Upper lobe of right lung (tissue), 1 donor: ENCODE measurements at regions not wholly inside any gene's neighbourhood (a gene's known extent, or its start where the extent isn't known, plus 50 kb on each side); places are given as distances from the start of the nearest gene placed in this dataset.

Experiments
- ATAC-seq: fragments of 200-7000 bp; cut with Tn5 transposase; one replicate; pipeline ENCODE4 v1.9.1; 2020; ENCODE audit warnings: mild to moderate bottlenecking, moderate library complexity
- DNase-seq: peaks from one replicate; pipeline ENCODE4 v3.0.0-alpha.2; 2020
- H3K27ac ChIP-seq: fragments of 200-600 bp; one replicate; pipeline ENCODE4 v1.8.0; 2022
- H3K27me3 ChIP-seq: fragments of 200-600 bp; one replicate; pipeline ENCODE4 v1.8.0; 2022; ENCODE audit warnings: mild to moderate bottlenecking
- H3K36me3 ChIP-seq: fragments of 200-600 bp; one replicate; pipeline ENCODE4 v1.8.0; 2022
- H3K4me1 ChIP-seq: fragments of 200-600 bp; one replicate; pipeline ENCODE4 v1.8.0; 2022
- H3K4me3 ChIP-seq: fragments of 200-600 bp; one replicate; pipeline ENCODE4 v1.8.0; 2022; ENCODE audit warnings: mild to moderate bottlenecking
- H3K9me3 ChIP-seq: fragments of 200-600 bp; one replicate; pipeline ENCODE4 v1.8.0; 2022
- CTCF ChIP-seq: fragments of 200-600 bp; IDR thresholded peaks from one replicate; pipeline ENCODE4 v1.8.0; 2022; ENCODE audit warnings: antibody characterized with exemption
- intact Hi-C: fragments of 100-400 bp; cut with DNase I; formaldehyde crosslinking; loops from one replicate; pipeline ENCODE4 v1.11.0; 2022
- donor health status: DM: no; HTN: yes; CAD: no; lungs with severe emphysema.

- no peak overlapping the region for H3K27ac ChIP-seq
- H3K27me3 ChIP-seq = no peaks in the 10 kb centered on the region
- DNase-seq (no peak), ATAC-seq (no peak)
- H3K9me3 ChIP-seq = no peaks in the 10 kb centered on the region
- peaks cover 14% of the 10 kb centered on the region for H3K4me1 ChIP-seq
- H3K36me3 ChIP-seq = no peaks in the 10 kb centered on the region
- H3K4me3 ChIP-seq = no peak overlapping the region
- intact Hi-C loops = no loop called here
- no peak for TF ChIP-seq CTCF
These were observed 143.9 kb upstream of the ITGA6 start for GRCh38 chr2:172283476-172283875.

GRCh38 chr2:172284209-172284608, 143.2 kb upstream of the ITGA6 start:
- DNase-seq (no peak), ATAC-seq (no peak)
- no peaks in the 10 kb centered on the region for H3K9me3 ChIP-seq
- intact Hi-C loops = no loop called here
- no peaks in the 10 kb centered on the region for H3K36me3 ChIP-seq
- H3K4me1 ChIP-seq = peaks cover 14% of the 10 kb centered on the region
- H3K4me3 ChIP-seq = no peak overlapping the region
- no peaks in the 10 kb centered on the region for H3K27me3 ChIP-seq
- no peak overlapping the region for H3K27ac ChIP-seq
- TF ChIP-seq CTCF = no peak

- H3K36me3 ChIP-seq = no peaks in the 10 kb centered on the region
- H3K4me3 ChIP-seq = no peak overlapping the region
- H3K27ac ChIP-seq = peak overlapping the region; percentile 51
- peaks cover 14% of the 10 kb centered on the region for H3K4me1 ChIP-seq
- H3K9me3 ChIP-seq = no peaks in the 10 kb centered on the region
- no peaks in the 10 kb centered on the region for H3K27me3 ChIP-seq
- DNase-seq (no peak), ATAC-seq (peak; percentile 68)
- no peak for TF ChIP-seq CTCF
- intact Hi-C loops = no loop called here
These were observed 142.3 kb upstream of the ITGA6 start for GRCh38 chr2:172285010-172285621.

GRCh38 chr2:172285760-172286159, 141.6 kb upstream of the ITGA6 start:
- H3K4me3 ChIP-seq = no peak overlapping the region
- no peaks in the 10 kb centered on the region for H3K36me3 ChIP-seq
- intact Hi-C loops = no loop called here
- DNase-seq = no peak
- H3K27ac ChIP-seq = peak overlapping the region; percentile 51
- H3K27me3 ChIP-seq = no peaks in the 10 kb centered on the region
- no peak for TF ChIP-seq CTCF
- peaks cover 14% of the 10 kb centered on the region for H3K4me1 ChIP-seq
- ATAC-seq = no peak
- H3K9me3 ChIP-seq = no peaks in the 10 kb centered on the region

- DNase-seq (no peak), ATAC-seq (no peak)
- Histone ChIP-seq H3K27ac (no peak overlapping the region), H3K36me3 (no peaks in the 10 kb centered on the region), H3K27me3 (no peaks in the 10 kb centered on the region), H3K9me3 (no peaks in the 10 kb centered on the region), H3K4me1 (peaks cover 14% of the 10 kb centered on the region), H3K4me3 (no peak overlapping the region)
- intact Hi-C loops = no loop called here
- no peak for TF ChIP-seq CTCF
These were observed 140.2 kb upstream of the ITGA6 start for GRCh38 chr2:172287190-172287589.
